Gastrocnemius medialis (tissue), 4 donors: ENCODE measurements at regions not wholly inside any gene's neighbourhood (a gene's known extent, or its start where the extent isn't known, plus 50 kb on each side); places are given as distances from the start of the nearest gene placed in this dataset.

ENCODE experiments used
- ATAC-seq, 2 donors: fragments of 150-250 bp; one replicate each; pipeline ENCODE4 v1.9.1; 2016
- DNase-seq, 2 donors: peaks; one replicate each; pipeline ENCODE4 v3.0.0-alpha.2; 2019
- H3K27ac ChIP-seq, 4 donors: fragments of 200-600 bp; sonication (generic); 1 replicate in 1 of 4; 2 replicates in 3 of 4; pipeline ENCODE4 v1.5.1; 2016 to 2018; ENCODE audit warnings: mild to moderate bottlenecking in 2 of 4, moderate library complexity in 1 of 4
- H3K27me3 ChIP-seq, 3 donors: fragments of 200-600 bp; sonication (generic) in 2 of 3; 1 replicate in 1 of 3; 2 replicates in 2 of 3; pipeline versions ENCODE4 v1.5.1 to v1.6.0; 2016 to 2019; ENCODE audit warnings: mild to moderate bottlenecking in 1 of 3, moderate library complexity in 1 of 3
- H3K36me3 ChIP-seq, 2 donors: fragments of 200-600 bp; sonication (generic) in 1 of 2; one replicate each; pipeline ENCODE4 v1.5.1; 2017 to 2018
- H3K4me1 ChIP-seq, 2 donors: fragments of 200-600 bp; sonication (generic) in 1 of 2; one replicate each; pipeline ENCODE4 v1.5.1; 2016 to 2017; ENCODE audit warnings: mild to moderate bottlenecking in 2 of 2
- H3K4me3 ChIP-seq, 4 donors: fragments of 200-600 bp; sonication (generic) in 3 of 4; 1 replicate in 1 of 4; 2 replicates in 3 of 4; pipeline ENCODE4 v1.5.1; 2016 to 2019; ENCODE audit warnings: mild to moderate bottlenecking in 2 of 4
- H3K9me3 ChIP-seq, 3 donors: fragments of 200-600 bp; sonication (generic) in 2 of 3; 1 replicate in 1 of 3; 2 replicates in 2 of 3; pipeline ENCODE4 v1.5.1; 2016 to 2019
- POLR2A ChIP-seq, 2 donors: fragments of 450-650 bp; IDR thresholded peaks; one replicate each; pipeline ENCODE4 v1.6.1; 2017; ENCODE audit warnings: antibody characterized with exemption in 2 of 2, mild to moderate bottlenecking in 2 of 2, moderate library complexity in 2 of 2
- in situ Hi-C, 4 donors: fragments of 200-750 bp; cut with MboI; loops; one replicate each; pipeline versions ENCODE4 v1.15.0 to v1.8.0; 2017; ENCODE audit warnings: low sequenced_read_pairs in 4 of 4
- intact Hi-C: fragments of 100-400 bp; cut with DNase I; formaldehyde crosslinking; loops from one replicate; pipeline ENCODE4 v1.15.1; 2023; ENCODE audit warnings: low total_unique reads
- TF ChIP-seq, protein P1 (sequence below), 5 experiments: fragments of 450-650 bp in 3 of 5; fragments of 200-600 bp in 2 of 5; sonication (generic) in 2 of 5; IDR thresholded peaks in 4 of 5; conservative IDR thresholded peaks in 1 of 5; 1 replicate in 4 of 5; 2 replicates in 1 of 5; pipeline ENCODE4 v1.5.1; 2016 to 2019; ENCODE audit warnings: antibody characterized with exemption in 5 of 5, mild to moderate bottlenecking in 3 of 5, moderate library complexity in 3 of 5

- Histone ChIP-seq H3K4me3 (no peak overlapping the region), H3K27me3 (no peaks in the 10 kb centered on the region), H3K36me3 (no peaks in the 10 kb centered on the region), H3K9me3 (no peaks in the 10 kb centered on the region), H3K27ac (no peak overlapping the region), H3K4me1 (no peaks in the 10 kb centered on the region)
- in situ Hi-C loops (no loop called here), intact Hi-C loops (no loop called here)
- no peak for DNase-seq
- TF ChIP-seq POLR2A (IDR thresholded peaks at IDR 0.05), result no peak
- TF ChIP-seq, protein P1, sequence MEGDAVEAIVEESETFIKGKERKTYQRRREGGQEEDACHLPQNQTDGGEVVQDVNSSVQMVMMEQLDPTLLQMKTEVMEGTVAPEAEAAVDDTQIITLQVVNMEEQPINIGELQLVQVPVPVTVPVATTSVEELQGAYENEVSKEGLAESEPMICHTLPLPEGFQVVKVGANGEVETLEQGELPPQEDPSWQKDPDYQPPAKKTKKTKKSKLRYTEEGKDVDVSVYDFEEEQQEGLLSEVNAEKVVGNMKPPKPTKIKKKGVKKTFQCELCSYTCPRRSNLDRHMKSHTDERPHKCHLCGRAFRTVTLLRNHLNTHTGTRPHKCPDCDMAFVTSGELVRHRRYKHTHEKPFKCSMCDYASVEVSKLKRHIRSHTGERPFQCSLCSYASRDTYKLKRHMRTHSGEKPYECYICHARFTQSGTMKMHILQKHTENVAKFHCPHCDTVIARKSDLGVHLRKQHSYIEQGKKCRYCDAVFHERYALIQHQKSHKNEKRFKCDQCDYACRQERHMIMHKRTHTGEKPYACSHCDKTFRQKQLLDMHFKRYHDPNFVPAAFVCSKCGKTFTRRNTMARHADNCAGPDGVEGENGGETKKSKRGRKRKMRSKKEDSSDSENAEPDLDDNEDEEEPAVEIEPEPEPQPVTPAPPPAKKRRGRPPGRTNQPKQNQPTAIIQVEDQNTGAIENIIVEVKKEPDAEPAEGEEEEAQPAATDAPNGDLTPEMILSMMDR (IDR thresholded peaks at IDR 0.05 in 4 of 5, conservative IDR thresholded peaks at IDR 0.05 in 1 of 5), result no peak
- no peak for ATAC-seq
Observed at GRCh38 chr18:60197671-60198462, 174.7 kb downstream of the MC4R start.

DNA sequence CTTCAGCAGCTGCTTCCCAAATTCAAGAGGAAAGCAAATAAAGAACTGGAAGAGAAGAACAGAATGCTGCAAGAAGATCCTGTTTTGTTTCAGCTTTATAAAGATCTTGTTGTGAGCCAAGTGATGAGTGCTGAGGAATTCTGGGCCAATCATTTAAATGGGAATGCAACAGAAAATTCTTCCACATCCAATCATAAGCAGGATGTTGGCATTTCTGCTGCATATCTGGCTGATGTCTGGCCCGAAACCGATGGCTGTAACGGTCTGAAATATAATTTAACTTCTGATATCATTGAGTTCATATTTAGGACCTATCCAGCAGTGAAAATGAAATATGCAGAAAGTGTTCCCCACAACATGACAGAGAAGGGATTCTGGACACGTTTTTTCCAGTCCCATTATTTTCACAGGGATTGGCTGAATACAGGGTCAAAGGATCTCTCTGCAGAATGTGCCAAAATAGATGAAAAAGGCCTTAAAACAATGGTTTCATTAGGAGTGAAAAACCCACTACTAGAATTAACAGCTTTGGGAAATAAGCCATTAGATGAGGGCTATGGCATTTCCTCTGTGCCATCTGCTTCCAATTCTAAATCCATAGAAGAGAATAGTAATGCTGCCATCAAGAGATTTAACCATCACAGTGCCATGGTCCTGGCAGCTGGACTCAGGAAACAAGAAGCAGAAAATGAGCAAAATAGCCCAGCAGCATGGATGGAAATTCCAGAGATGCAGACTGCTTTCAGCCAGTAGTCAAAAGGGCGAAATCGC lies 175.6 kb downstream of the MC4R start:
- no peak overlapping the region for H3K27ac ChIP-seq
- TF ChIP-seq POLR2A (IDR thresholded peaks at IDR 0.05), result no peak
- TF ChIP-seq, protein P1 (IDR thresholded peaks at IDR 0.05 in 4 of 5, conservative IDR thresholded peaks at IDR 0.05 in 1 of 5), result no peak
- in situ Hi-C loops (no loop called here), intact Hi-C loops (no loop called here)
- H3K27me3 ChIP-seq, result no peaks in the 10 kb centered on the region
- H3K9me3 ChIP-seq, result no peaks in the 10 kb centered on the region
- no peaks in the 10 kb centered on the region for H3K36me3 ChIP-seq
- H3K4me1 ChIP-seq, result no peaks in the 10 kb centered on the region
- ATAC-seq, result no peak
- no peak for DNase-seq
- no peak overlapping the region for H3K4me3 ChIP-seq

DNA sequence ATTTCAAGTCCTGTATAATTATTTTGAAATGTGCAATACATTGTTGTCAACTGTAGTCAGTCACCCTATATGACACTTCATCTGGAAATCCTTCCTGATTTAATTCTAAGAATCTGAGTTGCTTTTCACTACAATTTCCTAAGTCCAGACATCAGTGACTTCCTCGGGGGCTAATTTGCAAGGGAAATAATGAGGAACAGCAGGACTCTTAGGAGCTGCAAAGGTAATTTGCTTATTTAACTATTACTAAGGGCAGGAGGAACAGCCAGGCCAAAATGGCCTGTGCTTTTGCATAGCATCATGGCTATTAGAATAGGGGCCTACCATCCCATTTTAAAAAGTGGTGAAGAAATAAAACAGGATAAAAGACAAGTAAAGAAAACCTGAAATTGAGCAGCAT lies 178.8 kb downstream of the MC4R start:
- Histone ChIP-seq H3K36me3 (no peaks in the 10 kb centered on the region), H3K27ac (no peak overlapping the region), H3K9me3 (no peaks in the 10 kb centered on the region), H3K4me1 (no peaks in the 10 kb centered on the region), H3K27me3 (no peaks in the 10 kb centered on the region), H3K4me3 (no peak overlapping the region)
- in situ Hi-C loops (no loop called here), intact Hi-C loops (no loop called here)
- ATAC-seq, result no peak
- DNase-seq, result no peak
- TF ChIP-seq POLR2A (IDR thresholded peaks at IDR 0.05), result no peak
- TF ChIP-seq, protein P1 (IDR thresholded peaks at IDR 0.05 in 4 of 5, conservative IDR thresholded peaks at IDR 0.05 in 1 of 5), result no peak

GRCh38 chr18:60191926-60192325 lies 180.6 kb downstream of the MC4R start:
- in situ Hi-C loops (no loop called here), intact Hi-C loops (no loop called here)
- no peak overlapping the region for H3K27ac ChIP-seq
- no peaks in the 10 kb centered on the region for H3K27me3 ChIP-seq
- H3K36me3 ChIP-seq, result no peaks in the 10 kb centered on the region
- H3K9me3 ChIP-seq, result no peaks in the 10 kb centered on the region
- no peak for TF ChIP-seq POLR2A (IDR thresholded peaks at IDR 0.05)
- TF ChIP-seq, protein P1 (IDR thresholded peaks at IDR 0.05 in 4 of 5, conservative IDR thresholded peaks at IDR 0.05 in 1 of 5), result no peak
- H3K4me1 ChIP-seq, result no peaks in the 10 kb centered on the region
- H3K4me3 ChIP-seq, result no peak overlapping the region
- ATAC-seq (peak in 1 of 2 donors; percentile 39), DNase-seq (no peak)
